Mesenchymal stem cell (in vitro differentiated cells and primary cell): ENCODE measurements at regions not wholly inside any gene's neighbourhood (a gene's known extent, or its start where the extent isn't known, plus 50 kb on each side); places are given as distances from the start of the nearest gene placed in this dataset.
A peak's percentile ranks its signal among the peaks of the same experiment; 100 is the strongest.

Experiments
- DNase-seq: peaks from one replicate; pipeline ENCODE4 v3.0.0-alpha.2; 2013
- H2AFZ ChIP-seq: one replicate; pipeline ENCODE4 v1.6.1; 2013; ENCODE audit warnings: low read depth, mild to moderate bottlenecking, control low read depth, inconsistent platforms, low read length, moderate library complexity
- H2AK5ac ChIP-seq: 2 replicates; pipeline ENCODE4 v1.6.1; 2013; ENCODE audit warnings: low read length, moderate library complexity, mild to moderate bottlenecking, inconsistent platforms; ENCODE audit not compliant: severe bottlenecking
- H2BK120ac ChIP-seq: one replicate; pipeline ENCODE4 v1.6.1; 2013; ENCODE audit warnings: low read depth, mild to moderate bottlenecking, inconsistent platforms, low read length, moderate library complexity
- H2BK12ac ChIP-seq, 2 experiments: one replicate each; pipeline ENCODE4 v1.6.1; 2013; ENCODE audit warnings: inconsistent platforms in 2 of 2, low read length in 2 of 2, mild to moderate bottlenecking in 2 of 2, moderate library complexity in 2 of 2, control low read depth in 1 of 2
- H2BK15ac ChIP-seq: one replicate; pipeline ENCODE4 v1.6.1; 2013; ENCODE audit warnings: mild to moderate bottlenecking, low read depth, inconsistent platforms; ENCODE audit not compliant: poor library complexity, severe bottlenecking
- H2BK5ac ChIP-seq: 2 replicates; pipeline ENCODE4 v1.6.1; 2013; ENCODE audit warnings: low read depth, mild to moderate bottlenecking, low read length, control low read depth, inconsistent platforms; ENCODE audit not compliant: poor library complexity, severe bottlenecking
- H3K14ac ChIP-seq, 2 experiments: one replicate each; pipeline ENCODE4 v1.6.1; 2013; ENCODE audit warnings: inconsistent platforms in 2 of 2, low read length in 2 of 2, control low read depth in 1 of 2, mild to moderate bottlenecking in 1 of 2, moderate library complexity in 1 of 2
- H3K18ac ChIP-seq, 2 experiments: one replicate each; pipeline ENCODE4 v1.6.1; 2013; ENCODE audit warnings: inconsistent platforms in 2 of 2, low read length in 2 of 2, control low read depth in 1 of 2, low read depth in 1 of 2, mild to moderate bottlenecking in 1 of 2
- H3K23ac ChIP-seq, 2 experiments: one replicate each; pipeline ENCODE4 v1.6.1; 2013; ENCODE audit warnings: inconsistent platforms in 2 of 2, low read length in 2 of 2, mild to moderate bottlenecking in 2 of 2, moderate library complexity in 2 of 2, control low read depth in 1 of 2
- H3K27ac ChIP-seq: 2 replicates; pipeline ENCODE4 v1.5.1; 2013; ENCODE audit warnings: mild to moderate bottlenecking, moderate library complexity, low read length, control low read depth, inconsistent platforms; ENCODE audit not compliant: poor library complexity, severe bottlenecking
- H3K27me3 ChIP-seq, 2 experiments: 2 replicates each; pipeline versions ENCODE4 v1.6.1 to v1.7.0; 2013; ENCODE audit warnings: low read length in 2 of 2, mild to moderate bottlenecking in 2 of 2, moderate library complexity in 2 of 2, control low read depth in 1 of 2, inconsistent platforms in 1 of 2; ENCODE audit not compliant: control insufficient read depth in 1 of 2, insufficient read depth in 1 of 2
- H3K36me3 ChIP-seq, 2 experiments: 2 replicates each; pipeline versions ENCODE4 v1.6.1 to v1.7.0; 2013; ENCODE audit warnings: low read length in 2 of 2, control low read depth in 1 of 2, inconsistent platforms in 1 of 2, low read depth in 1 of 2, mild to moderate bottlenecking in 1 of 2; ENCODE audit not compliant: insufficient read depth in 2 of 2, control insufficient read depth in 1 of 2
- H3K4ac ChIP-seq, 2 experiments: one replicate each; pipeline ENCODE4 v1.6.1; 2013; ENCODE audit warnings: inconsistent platforms in 2 of 2, low read length in 2 of 2, mild to moderate bottlenecking in 2 of 2, moderate library complexity in 2 of 2, control low read depth in 1 of 2, low read depth in 1 of 2
- H3K4me1 ChIP-seq: 2 replicates; pipeline ENCODE4 v1.6.1; 2013; ENCODE audit warnings: low read depth, low read length, control low read depth; ENCODE audit not compliant: control insufficient read depth, insufficient read depth
- H3K4me2 ChIP-seq: 2 replicates; pipeline ENCODE4 v1.6.1; 2013; ENCODE audit warnings: low read length, mild to moderate bottlenecking, inconsistent platforms; ENCODE audit not compliant: poor library complexity, severe bottlenecking
- H3K4me3 ChIP-seq, 2 experiments: 2 replicates each; pipeline versions ENCODE4 v1.5.1 to v1.7.0; 2013; ENCODE audit warnings: low read length in 2 of 2, mild to moderate bottlenecking in 2 of 2, control low read depth in 1 of 2, low read depth in 1 of 2; ENCODE audit not compliant: insufficient read depth in 1 of 2
- H3K79me1 ChIP-seq: replicated peaks from 2 replicates; pipeline ENCODE4 v1.6.1; 2013; ENCODE audit warnings: mild to moderate bottlenecking, control low read depth, low read length, inconsistent platforms; ENCODE audit not compliant: poor library complexity, severe bottlenecking
- H3K9ac ChIP-seq: 2 replicates; pipeline ENCODE4 v1.7.0; 2013; ENCODE audit warnings: mild to moderate bottlenecking, low read length, moderate library complexity
- H3K9me3 ChIP-seq: 2 replicates; pipeline ENCODE4 v1.7.0; 2013; ENCODE audit warnings: mild to moderate bottlenecking, low read length; ENCODE audit not compliant: control insufficient read depth
- H4K8ac ChIP-seq: one replicate; pipeline ENCODE4 v1.6.1; 2013; ENCODE audit warnings: inconsistent platforms, mild to moderate bottlenecking, low read length, moderate library complexity
- H4K91ac ChIP-seq: one replicate; pipeline ENCODE4 v1.6.1; 2013; ENCODE audit warnings: mild to moderate bottlenecking, low read length, inconsistent platforms
- WGBS: methylation state at CpG from one replicate; pipeline ENCODE4 v1.1.7; 2013; ENCODE audit warnings: mixed read lengths; 5-methylcytosine and 5-hydroxymethylcytosine counted together

DNA sequence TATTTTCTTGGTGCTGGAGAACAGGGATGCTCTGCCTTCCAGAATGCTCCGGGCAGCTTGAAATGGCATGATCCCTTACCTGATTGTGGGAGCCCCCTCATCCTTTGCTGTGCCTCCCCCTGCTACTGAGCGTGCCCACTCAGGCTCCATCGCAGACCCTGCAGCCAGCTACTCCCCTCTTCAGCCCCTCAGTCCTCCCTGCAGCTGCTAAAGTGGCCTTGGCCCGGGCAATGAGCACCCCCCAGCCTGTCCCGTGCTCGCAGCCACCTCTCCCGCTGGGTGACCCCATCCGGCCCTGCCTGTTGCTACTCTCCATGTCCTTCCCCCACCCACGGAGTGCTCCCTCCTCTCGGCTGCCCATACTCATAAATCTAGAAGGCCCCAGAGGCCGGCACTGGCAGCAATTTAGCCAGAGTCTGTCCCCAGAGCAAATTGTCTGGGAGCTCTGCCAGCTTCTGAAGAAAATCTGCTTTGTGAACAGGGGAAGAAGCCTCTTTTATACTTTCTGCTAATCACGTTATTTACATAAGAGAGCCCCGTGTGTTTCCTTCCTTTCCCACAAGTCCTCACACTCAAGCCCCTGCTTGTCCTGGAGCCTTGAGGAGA lies 143.7 kb upstream of the FRMD6 start:
- 34% methylated on average over 13 of the region's 13 CpGs for WGBS
- peak; percentile 76 for DNase-seq
- peak overlapping the region in 1 of 2 experiments; percentile 3 for H3K14ac ChIP-seq

DNA sequence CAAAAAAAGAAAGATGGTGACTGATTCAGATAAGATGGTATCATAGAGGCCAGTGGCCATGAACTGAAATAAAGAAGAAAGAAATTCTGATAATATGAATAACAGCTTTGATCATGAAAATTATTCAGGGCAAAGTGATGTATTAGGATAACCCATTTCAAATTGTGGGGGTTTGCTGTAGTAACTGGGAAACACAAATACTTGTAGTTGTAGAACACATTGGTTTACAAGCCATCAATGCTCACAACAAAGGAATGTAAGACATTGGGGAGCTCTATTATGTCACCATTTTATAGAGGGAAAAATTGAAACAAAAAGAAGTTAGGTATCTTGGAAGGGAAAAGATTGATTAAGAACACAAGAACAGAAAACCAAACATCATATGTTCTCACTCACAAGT lies 140.4 kb upstream of the FRMD6 start:
- peaks cover 8% of the 10 kb centered on the region for H3K4me1 ChIP-seq
- H2BK12ac ChIP-seq: no peak overlapping the region
- no peak overlapping the region for H3K14ac ChIP-seq
- peak overlapping the region; percentile 6 for H3K9ac ChIP-seq
- H2AK5ac ChIP-seq: no peak overlapping the region
- H3K79me1 ChIP-seq: no peaks in the 10 kb centered on the region
- H2AFZ ChIP-seq: no peak overlapping the region
- no peak overlapping the region for H3K4ac ChIP-seq
- H3K4me3 ChIP-seq: no peak overlapping the region
- no peak overlapping the region for H2BK120ac ChIP-seq
- DNase-seq: no peak
- no peaks in the 10 kb centered on the region for H3K27me3 ChIP-seq
- H4K8ac ChIP-seq: no peak overlapping the region
- H3K27ac ChIP-seq: no peak overlapping the region
- no peak overlapping the region for H4K91ac ChIP-seq
- no peaks in the 10 kb centered on the region for H3K36me3 ChIP-seq
- no peaks in the 10 kb centered on the region for H3K9me3 ChIP-seq
- no peak overlapping the region for H3K23ac ChIP-seq
- no peak overlapping the region for H3K18ac ChIP-seq
- H3K4me2 ChIP-seq: no peak overlapping the region
- H2BK15ac ChIP-seq: no peak overlapping the region
- no peak overlapping the region for H2BK5ac ChIP-seq

More for the DNA sequence above, 143.7 kb upstream of the FRMD6 start:
- no peak overlapping the region for H2BK5ac ChIP-seq
- no peaks in the 10 kb centered on the region for H3K9me3 ChIP-seq
- no peak overlapping the region for H2AK5ac ChIP-seq
- H3K9ac ChIP-seq: peak overlapping the region; percentile 54
- peak overlapping the region; percentile 14 for H3K27ac ChIP-seq
- H2BK12ac ChIP-seq: peak overlapping the region; percentile 34 to 85
- no peaks in the 10 kb centered on the region for H3K27me3 ChIP-seq
- H3K4ac ChIP-seq: peak overlapping the region; percentile 1 to 8
- H3K23ac ChIP-seq: no peak overlapping the region
- no peak overlapping the region for H2BK120ac ChIP-seq
- peak overlapping the region; percentile 31 for H4K91ac ChIP-seq
- H3K4me1 ChIP-seq: peaks cover 8% of the 10 kb centered on the region
- H3K18ac ChIP-seq: peak overlapping the region; percentile 29 to 96
- H4K8ac ChIP-seq: peak overlapping the region; percentile 62
- H3K36me3 ChIP-seq: no peaks in the 10 kb centered on the region
- peak overlapping the region in 1 of 2 experiments; percentile 3 for H3K4me3 ChIP-seq
- H3K79me1 ChIP-seq: no peaks in the 10 kb centered on the region
- H2BK15ac ChIP-seq: no peak overlapping the region
- H2AFZ ChIP-seq: no peak overlapping the region
- H3K4me2 ChIP-seq: no peak overlapping the region

DNA sequence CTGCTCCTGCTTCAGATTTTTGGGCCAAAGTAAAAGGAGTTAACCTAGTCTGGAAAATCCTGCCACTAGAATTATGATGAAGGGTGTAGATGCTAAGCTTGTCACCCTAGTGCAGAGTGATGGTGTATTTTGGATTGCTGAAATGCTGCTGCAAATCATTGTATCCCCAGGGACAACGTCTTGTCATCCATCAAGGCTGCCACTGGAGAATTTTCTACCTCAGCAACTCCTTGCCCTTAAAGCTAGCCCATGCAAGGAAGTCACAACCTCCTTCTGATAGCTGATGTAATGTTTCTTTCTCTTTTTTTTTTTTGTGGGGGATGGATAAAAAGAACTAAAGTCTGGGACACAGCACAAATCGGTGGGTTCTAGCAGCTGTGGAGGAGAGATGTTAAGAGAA lies 139.4 kb upstream of the FRMD6 start:
- H2BK5ac ChIP-seq: no peak overlapping the region
- no peak overlapping the region for H3K9ac ChIP-seq
- no peak overlapping the region for H2BK15ac ChIP-seq
- H4K8ac ChIP-seq: no peak overlapping the region
- peak overlapping the region in 1 of 2 experiments; percentile 49 for H3K18ac ChIP-seq
- H3K27ac ChIP-seq: no peak overlapping the region
- H3K4me3 ChIP-seq: no peak overlapping the region
- H2AK5ac ChIP-seq: no peak overlapping the region
- H3K4me1 ChIP-seq: peaks cover 6% of the 10 kb centered on the region
- no peak overlapping the region for H3K14ac ChIP-seq
- no peak overlapping the region for H3K23ac ChIP-seq
- no peaks in the 10 kb centered on the region for H3K79me1 ChIP-seq
- DNase-seq: no peak
- WGBS: 36% methylated on average over 1 of the region's 2 CpGs
- no peaks in the 10 kb centered on the region for H3K36me3 ChIP-seq
- H3K4ac ChIP-seq: no peak overlapping the region
- no peaks in the 10 kb centered on the region for H3K27me3 ChIP-seq
- H3K9me3 ChIP-seq: no peaks in the 10 kb centered on the region
- H2AFZ ChIP-seq: no peak overlapping the region
- H3K4me2 ChIP-seq: no peak overlapping the region
- peak overlapping the region in 1 of 2 experiments; percentile 96 for H2BK12ac ChIP-seq
- peak overlapping the region; percentile 49 for H4K91ac ChIP-seq
- H2BK120ac ChIP-seq: no peak overlapping the region

DNA sequence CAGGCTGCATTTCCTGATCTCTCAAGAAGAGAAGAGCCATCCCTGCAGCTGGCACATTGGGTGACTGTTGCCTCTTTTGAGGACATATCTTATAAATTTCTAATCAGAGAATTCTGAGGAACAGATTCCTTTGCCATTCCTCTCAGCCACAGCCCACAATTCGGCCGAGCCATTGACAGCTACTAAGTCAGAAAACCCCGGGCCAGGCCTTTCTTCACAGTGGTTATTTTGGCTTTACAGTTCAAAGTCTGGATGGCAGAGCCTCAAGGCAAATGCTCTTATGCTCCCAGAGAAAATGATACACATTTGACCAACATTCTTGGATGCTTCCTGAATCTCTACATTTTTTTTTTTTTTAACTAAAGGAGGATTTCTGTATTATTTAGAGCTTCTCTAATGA lies 138.4 kb upstream of the FRMD6 start:
- H3K36me3 ChIP-seq: no peaks in the 10 kb centered on the region
- H3K9me3 ChIP-seq: no peaks in the 10 kb centered on the region
- H2BK15ac ChIP-seq: no peak overlapping the region
- no peaks in the 10 kb centered on the region for H3K79me1 ChIP-seq
- no peak for DNase-seq
- H2BK12ac ChIP-seq: no peak overlapping the region
- no peak overlapping the region for H4K8ac ChIP-seq
- no peak overlapping the region for H3K4ac ChIP-seq
- 95% methylated on average over 3 of the region's 3 CpGs for WGBS
- H3K4me2 ChIP-seq: no peak overlapping the region
- no peak overlapping the region for H2AK5ac ChIP-seq
- H3K23ac ChIP-seq: no peak overlapping the region
- H3K14ac ChIP-seq: no peak overlapping the region
- no peak overlapping the region for H4K91ac ChIP-seq
- no peaks in the 10 kb centered on the region for H3K4me1 ChIP-seq
- no peak overlapping the region for H3K4me3 ChIP-seq
- H2BK120ac ChIP-seq: no peak overlapping the region
- H2AFZ ChIP-seq: no peak overlapping the region
- H3K9ac ChIP-seq: no peak overlapping the region
- no peak overlapping the region for H3K18ac ChIP-seq
- H3K27ac ChIP-seq: no peak overlapping the region
- H3K27me3 ChIP-seq: no peaks in the 10 kb centered on the region
- H2BK5ac ChIP-seq: no peak overlapping the region
